Vagina (tissue), 2 donors: ENCODE measurements at regions not wholly inside any gene's neighbourhood (a gene's known extent, or its start where the extent isn't known, plus 50 kb on each side); places are given as distances from the start of the nearest gene placed in this dataset.
"Not testable (repeated sequence)": the region's sequence is repeated elsewhere in the genome, so short reads cannot be mapped to it uniquely, and the experiment has no call there.

Experiments
- DNase-seq, 2 donors: peaks; one replicate each; pipeline ENCODE4 v3.0.0-alpha.2; 2017; ENCODE audit errors: extremely low spot score in 2 of 2
- H3K27ac ChIP-seq: fragments of 200-600 bp; sonication (generic); one replicate; pipeline ENCODE4 v1.5.1; 2019
- H3K27me3 ChIP-seq: fragments of 200-600 bp; sonication (generic); one replicate; pipeline ENCODE4 v1.5.1; 2019
- H3K36me3 ChIP-seq, 2 donors: fragments of 200-600 bp; sonication (generic); one replicate each; pipeline ENCODE4 v1.5.1; 2017 to 2019
- H3K4me1 ChIP-seq: fragments of 200-600 bp; sonication (generic); one replicate; pipeline ENCODE4 v1.5.1; 2019
- H3K4me3 ChIP-seq, 2 donors: fragments of 200-600 bp; sonication (generic); 1 replicate in 1 of 2; 2 replicates in 1 of 2; pipeline ENCODE4 v1.5.1; 2016 to 2019
- H3K9me3 ChIP-seq: fragments of 200-600 bp; sonication (generic); one replicate; pipeline ENCODE4 v1.5.1; 2019
- intact Hi-C: fragments of 100-400 bp; cut with DNase I; formaldehyde crosslinking; loops from one replicate; pipeline ENCODE4 v1.15.1; 2023

GRCh38 chr7:149973681-149974080, 99.9 kb downstream of the ATP6V0E2 start:
- H3K36me3 ChIP-seq, intact Hi-C loops, H3K9me3 ChIP-seq, H3K4me3 ChIP-seq, H3K27me3 ChIP-seq, H3K27ac ChIP-seq, DNase-seq, H3K4me1 ChIP-seq: not testable (repeated sequence)

- H3K27me3 ChIP-seq, H3K9me3 ChIP-seq, DNase-seq, H3K4me3 ChIP-seq, H3K36me3 ChIP-seq, H3K4me1 ChIP-seq, H3K27ac ChIP-seq, intact Hi-C loops: not testable (repeated sequence)
Observed at GRCh38 chr7:149975608-149976007, 101.8 kb downstream of the ATP6V0E2 start.

- H3K36me3 ChIP-seq, DNase-seq, H3K9me3 ChIP-seq, intact Hi-C loops, H3K27ac ChIP-seq, H3K4me1 ChIP-seq, H3K4me3 ChIP-seq, H3K27me3 ChIP-seq: not testable (repeated sequence)
Observed at GRCh38 chr7:149978537-149978936, 104.8 kb downstream of the ATP6V0E2 start.

GRCh38 chr7:149978944-149979343, 105.2 kb downstream of the ATP6V0E2 start:
- H3K36me3 ChIP-seq, H3K4me1 ChIP-seq, H3K9me3 ChIP-seq, intact Hi-C loops, H3K27me3 ChIP-seq, DNase-seq, H3K27ac ChIP-seq, H3K4me3 ChIP-seq: not testable (repeated sequence)

GRCh38 chr7:149982537-149983112, 108.9 kb downstream of the ATP6V0E2 start:
- H3K36me3 ChIP-seq, H3K9me3 ChIP-seq, intact Hi-C loops, H3K27me3 ChIP-seq, H3K4me3 ChIP-seq, H3K4me1 ChIP-seq, H3K27ac ChIP-seq, DNase-seq: not testable (repeated sequence)

GRCh38 chr7:149986866-149987265, 113.1 kb downstream of the ATP6V0E2 start:
- H3K36me3 ChIP-seq, H3K9me3 ChIP-seq, H3K27me3 ChIP-seq, H3K4me1 ChIP-seq, intact Hi-C loops, DNase-seq, H3K27ac ChIP-seq, H3K4me3 ChIP-seq: not testable (repeated sequence)

GRCh38 chr7:149991652-149992302, 118.0 kb downstream of the ATP6V0E2 start:
- H3K9me3 ChIP-seq, DNase-seq, intact Hi-C loops, H3K27me3 ChIP-seq, H3K36me3 ChIP-seq, H3K27ac ChIP-seq, H3K4me3 ChIP-seq, H3K4me1 ChIP-seq: not testable (repeated sequence)

- DNase-seq, H3K4me1 ChIP-seq, H3K27ac ChIP-seq, H3K36me3 ChIP-seq, H3K9me3 ChIP-seq, H3K4me3 ChIP-seq, intact Hi-C loops, H3K27me3 ChIP-seq: not testable (repeated sequence)
Observed at GRCh38 chr7:149992366-149992765, 118.6 kb downstream of the ATP6V0E2 start.

GRCh38 chr7:149995369-149996026, 121.7 kb downstream of the ATP6V0E2 start:
- not testable (repeated sequence) for H3K36me3 ChIP-seq, H3K27ac ChIP-seq

GRCh38 chr7:150000780-150001599, 127.2 kb downstream of the ATP6V0E2 start:
- H3K4me1 ChIP-seq, H3K4me3 ChIP-seq, DNase-seq, H3K36me3 ChIP-seq, H3K27me3 ChIP-seq, intact Hi-C loops, H3K27ac ChIP-seq, H3K9me3 ChIP-seq: not testable (repeated sequence)

More at GRCh38 chr7:149995369-149996026, 121.7 kb downstream of the ATP6V0E2 start:
- H3K4me1 ChIP-seq, intact Hi-C loops, H3K9me3 ChIP-seq, H3K27me3 ChIP-seq, H3K4me3 ChIP-seq, DNase-seq: not testable (repeated sequence)
